ENCODE measurements at regions not wholly inside any gene's neighbourhood (a gene's known extent, or its start where the extent isn't known, plus 50 kb on each side); places are given as distances from the start of the nearest gene placed in this dataset.

DNA sequence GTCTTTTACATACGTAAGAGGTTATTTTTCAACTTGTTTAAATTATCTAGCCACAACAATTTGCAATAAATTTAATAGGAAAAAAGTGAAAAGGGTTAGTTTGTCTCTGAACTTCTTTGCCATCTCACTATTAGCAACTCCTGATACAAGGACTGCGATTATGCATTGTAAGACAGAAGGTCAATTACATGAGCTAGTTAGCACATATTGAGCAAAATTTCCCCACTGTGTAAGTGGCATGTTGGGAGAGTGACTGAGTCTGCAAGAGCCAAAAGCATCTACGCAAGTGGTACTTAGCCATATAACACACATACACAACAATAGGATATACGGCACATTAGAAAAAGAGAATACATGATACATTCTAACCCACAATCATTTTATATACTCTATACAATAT is 927.2 kb downstream of the STPG2 start:
- DNase-seq (ENCODE audit: low read depth), result no peak

DNA sequence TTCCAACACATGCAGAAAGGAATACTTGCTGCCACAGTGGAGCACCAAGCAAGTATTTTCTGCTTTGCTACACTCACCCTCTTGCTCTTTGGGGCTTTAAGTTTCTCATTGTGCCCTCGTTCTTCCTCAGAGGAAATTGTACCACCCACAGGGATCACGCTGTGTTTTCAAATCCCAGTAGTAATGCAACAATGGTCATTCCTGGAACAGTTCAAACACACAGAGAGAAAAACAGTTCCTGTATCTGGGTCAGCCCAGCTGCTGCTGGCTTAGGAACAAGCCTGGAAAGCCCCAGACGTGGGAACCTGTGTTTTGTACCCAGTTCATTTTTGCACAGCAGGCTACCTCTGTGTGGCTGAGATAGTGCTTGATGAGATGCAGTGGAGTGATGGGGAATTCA is 907.8 kb downstream of the STPG2 start:
- no peak for DNase-seq (ENCODE audit: low read depth)

DNA sequence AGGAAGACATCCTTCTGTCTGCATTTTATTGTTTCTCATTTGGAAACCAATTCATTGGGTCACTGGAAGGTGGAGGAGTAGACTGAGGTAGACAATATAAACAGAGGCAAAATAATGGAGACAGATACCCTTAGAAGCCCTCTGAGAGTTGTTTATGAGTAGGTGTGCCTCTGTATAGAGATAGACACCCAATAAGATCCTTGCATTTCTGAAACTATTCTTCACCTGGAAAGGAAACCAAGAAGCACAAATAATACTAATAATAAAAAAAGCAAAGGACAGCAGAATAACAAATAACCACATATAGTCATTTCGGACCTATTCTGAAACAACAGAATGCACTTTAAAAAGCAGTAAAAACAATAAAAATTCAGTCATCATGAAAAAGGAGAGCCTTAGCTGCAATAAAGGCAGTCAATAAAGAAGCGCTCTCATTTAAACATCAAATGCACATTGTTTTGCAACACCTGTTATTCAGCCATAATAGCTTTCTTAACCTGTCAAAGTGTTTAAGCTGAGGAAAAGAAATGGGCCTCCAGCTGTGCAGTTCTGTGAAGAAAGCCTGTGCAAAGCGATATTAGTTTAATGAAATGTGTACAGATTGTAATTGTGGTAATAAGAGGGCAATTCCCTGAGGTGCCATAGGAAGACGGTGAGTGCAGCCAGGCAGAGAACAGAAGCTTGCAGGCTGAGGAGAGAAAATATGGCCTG is 904.2 kb downstream of the STPG2 start:
- DNase-seq (ENCODE audit: low read depth), result no peak

DNA sequence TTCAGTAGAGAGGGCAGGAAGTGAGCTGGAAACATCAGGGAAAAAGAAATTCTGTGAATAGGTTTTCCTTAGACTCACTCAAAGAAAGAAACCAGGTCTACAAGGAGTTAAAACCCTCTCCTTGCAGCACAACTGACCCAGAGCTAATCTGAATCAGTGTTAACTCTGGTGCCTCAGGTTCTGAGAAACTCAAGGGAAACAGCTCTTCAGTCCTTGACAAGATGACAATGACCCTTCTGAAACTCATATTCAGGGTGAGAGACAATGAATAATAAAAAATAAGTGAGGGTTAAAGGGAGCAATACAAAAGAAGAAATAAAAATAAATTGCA is 903.6 kb downstream of the STPG2 start:
- DNase-seq (ENCODE audit: low read depth), result no peak

DNA sequence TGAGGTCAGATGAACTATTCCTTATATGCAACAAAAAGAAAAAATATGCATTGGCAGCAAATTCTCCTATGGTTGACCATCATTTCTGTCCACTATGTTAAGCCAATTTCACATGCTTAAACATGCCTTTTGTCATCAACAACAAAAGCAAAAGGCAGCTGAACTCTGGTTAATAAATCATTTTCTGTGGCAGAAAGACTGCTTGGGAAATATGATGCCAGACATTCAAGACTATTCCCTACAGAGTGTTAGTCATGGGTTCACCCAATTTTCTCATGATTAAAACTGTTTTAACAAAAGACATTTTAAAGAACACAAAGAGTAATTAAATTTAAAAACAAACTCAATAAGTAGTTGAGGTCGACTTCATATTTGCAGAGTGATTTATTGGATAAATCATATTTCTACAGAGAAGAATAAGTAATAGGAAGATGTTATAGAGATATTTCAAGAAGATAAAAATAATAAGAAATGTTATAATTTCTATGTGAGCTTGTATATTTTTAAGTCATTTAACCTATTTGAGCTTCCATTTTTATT is 890.6 kb downstream of the STPG2 start:
- DNase-seq (ENCODE audit: low read depth), result no peak

DNA sequence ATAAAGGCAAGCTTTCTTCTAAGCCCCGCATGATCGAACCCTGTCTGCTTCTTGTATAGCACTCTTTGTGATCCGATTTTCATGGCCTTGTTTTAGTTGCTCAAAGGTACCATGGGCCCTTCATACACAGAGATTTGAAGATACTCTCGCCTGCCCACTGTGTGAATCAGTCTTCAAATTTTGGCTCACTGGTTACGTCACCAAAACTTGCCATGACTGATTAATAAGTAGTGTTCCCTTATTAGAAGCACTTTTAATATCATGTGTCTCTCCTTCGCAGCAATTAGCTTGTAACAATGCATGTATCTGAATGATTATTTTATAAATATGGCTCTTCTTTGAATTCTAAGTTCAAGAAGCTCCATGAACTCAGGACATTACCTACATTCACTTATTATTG is 880.5 kb downstream of the STPG2 start:
- no peak for DNase-seq (ENCODE audit: low read depth)

DNA sequence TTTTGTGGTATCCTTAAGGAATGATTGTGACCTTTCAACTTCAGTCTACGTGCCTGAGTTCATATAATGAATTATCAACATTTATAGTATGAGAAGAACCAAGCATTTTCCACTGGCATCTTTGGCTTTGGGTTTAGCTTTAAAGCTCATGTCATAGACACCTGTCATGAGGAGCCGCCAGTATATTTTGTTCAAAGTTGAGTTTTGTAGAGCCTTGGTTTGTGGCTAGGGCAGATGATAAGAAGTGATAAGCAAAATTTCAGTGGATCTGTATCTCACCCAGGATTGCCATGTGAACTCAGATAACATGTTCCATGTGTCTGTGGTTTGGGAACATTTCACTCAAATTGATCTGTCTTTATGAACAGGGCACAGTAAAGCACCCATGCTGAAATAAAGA is 873.2 kb downstream of the STPG2 start:
- no peak for DNase-seq (ENCODE audit: low read depth)

DNA sequence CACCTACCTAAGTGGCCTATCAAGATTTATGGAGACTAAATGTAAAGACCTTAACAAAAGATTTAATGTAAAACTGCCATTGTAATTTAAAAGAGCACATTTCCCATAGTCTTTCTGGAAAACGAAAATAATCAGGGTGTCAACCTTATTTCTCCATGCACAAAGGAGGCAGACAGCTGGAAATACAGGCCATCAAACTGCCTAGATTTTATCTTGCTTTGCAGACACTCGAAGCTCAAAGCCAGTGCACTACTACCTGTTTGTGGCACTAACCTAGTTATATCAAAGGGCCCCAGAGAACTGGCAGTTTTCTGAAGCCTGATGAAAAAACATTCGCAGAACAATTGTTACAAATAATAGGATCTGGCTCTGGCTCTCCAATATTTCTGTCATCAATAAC is 863.9 kb downstream of the STPG2 start:
- no peak for DNase-seq (ENCODE audit: low read depth)

DNA sequence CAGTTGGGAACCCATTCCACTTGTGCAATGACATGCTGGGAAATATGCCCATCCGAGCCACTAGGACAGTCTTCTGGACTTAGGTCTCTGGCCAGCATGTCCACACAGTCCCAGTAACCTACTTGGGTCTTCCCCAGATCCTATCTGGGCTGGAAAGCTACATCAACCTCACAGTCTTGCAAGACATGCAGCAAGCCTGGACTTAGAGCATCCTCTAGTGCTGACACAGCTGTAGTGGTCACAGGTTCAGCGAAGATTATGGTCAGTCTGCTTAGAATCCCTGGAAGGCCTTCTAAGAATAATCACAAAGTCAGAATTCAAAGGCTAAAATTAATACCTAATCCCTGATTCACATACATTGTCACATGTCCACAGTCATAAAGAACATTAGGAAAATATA is 842.7 kb downstream of the STPG2 start:
- no peak for DNase-seq (ENCODE audit: low read depth)

DNA sequence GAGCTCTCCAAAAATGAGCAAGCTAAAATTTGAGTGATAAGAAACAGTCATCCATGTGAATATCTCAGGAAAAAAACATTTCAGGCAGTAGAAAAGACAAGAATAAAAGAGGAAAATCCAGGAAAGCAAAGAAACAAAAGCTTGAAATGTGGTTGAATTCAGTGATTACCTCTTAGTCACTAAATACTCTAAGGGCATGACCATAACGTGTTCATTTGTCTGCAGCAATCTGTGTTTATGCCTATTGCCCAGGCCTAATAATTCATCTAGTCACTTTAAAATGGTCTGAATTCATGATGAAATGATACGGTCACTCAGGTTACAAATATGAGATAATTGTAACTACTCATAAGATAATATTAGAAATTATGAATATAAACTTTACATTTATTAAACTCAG is 837.9 kb downstream of the STPG2 start:
- DNase-seq (ENCODE audit: low read depth), result no peak

DNA sequence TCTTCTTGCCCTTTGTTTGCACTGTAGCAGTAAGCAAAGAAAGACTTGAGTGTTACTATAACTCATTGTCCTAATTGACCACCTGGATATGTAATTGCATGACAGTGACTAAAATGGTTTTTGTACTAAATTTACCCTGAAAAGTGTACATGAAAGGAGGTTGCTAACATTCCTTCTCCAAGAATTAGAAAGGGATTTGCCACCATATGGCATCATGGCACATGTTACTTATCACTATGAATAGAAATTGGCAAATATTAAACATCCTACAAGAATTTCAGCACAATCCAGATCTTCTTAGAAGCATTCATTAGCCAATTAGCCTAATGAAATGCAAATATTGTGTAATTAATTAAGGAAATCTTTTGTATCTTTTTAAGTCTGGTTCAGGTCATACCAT is 834.2 kb downstream of the STPG2 start:
- no peak for DNase-seq (ENCODE audit: low read depth)

DNA sequence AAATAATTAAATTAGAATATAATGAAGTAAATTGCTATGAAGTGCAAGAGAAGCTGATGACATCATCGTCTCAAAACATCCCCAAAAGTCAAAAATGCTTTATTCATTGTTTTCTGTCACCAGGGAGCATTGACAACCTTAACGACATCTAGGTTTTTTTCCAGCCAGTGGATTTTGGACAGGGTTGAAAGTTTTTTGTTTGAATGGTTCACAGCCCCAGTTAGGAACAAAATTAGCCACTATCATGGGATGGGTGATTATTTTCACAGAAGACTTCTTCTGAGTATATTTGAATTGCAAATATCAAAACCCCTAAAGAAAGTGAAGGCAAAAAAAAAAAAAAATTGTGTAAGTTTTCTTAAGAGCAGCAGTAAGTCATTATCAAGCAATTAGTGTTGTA is 826.1 kb downstream of the STPG2 start:
- no peak for DNase-seq (ENCODE audit: low read depth)

DNA sequence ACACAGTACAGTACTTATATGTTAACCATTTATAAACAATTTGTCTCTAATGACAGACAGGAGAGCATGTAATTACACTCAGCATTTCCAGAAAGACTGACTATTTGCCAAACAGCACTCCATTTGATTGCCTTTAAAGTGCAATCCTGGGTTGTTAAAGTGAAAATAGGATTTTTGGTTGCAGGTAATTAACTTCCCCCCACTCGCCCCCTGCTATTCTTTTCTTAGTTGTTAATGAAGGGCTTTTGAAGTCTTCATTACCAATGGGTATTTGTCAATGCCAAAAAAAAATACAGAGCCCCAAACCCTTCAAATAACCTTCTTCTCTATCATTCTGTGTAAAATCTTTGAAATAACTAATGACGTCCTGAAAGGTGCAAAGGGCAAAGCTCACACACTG is 825.6 kb downstream of the STPG2 start:
- DNase-seq (ENCODE audit: low read depth), result no peak

DNA sequence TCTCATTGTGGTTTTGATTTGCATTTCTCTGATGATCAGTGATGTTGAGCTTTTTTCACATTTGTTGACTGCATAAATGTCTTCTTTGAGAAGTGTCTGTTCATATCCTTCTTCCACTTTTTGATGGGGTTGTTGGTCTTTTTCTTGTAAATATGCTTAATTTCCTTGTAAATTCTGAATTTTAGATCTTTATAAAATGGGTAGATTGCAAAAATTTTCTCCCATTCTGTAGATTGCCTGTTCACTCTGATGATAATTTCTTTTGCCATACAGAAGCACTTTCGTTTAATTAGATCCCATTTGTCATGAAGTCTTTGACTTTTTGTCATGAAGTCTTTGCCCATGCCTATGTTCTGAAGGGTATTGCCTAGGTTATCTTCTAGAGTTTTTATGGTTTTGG is 817.5 kb downstream of the STPG2 start:
- DNase-seq (ENCODE audit: low read depth), result peak; percentile 18

DNA sequence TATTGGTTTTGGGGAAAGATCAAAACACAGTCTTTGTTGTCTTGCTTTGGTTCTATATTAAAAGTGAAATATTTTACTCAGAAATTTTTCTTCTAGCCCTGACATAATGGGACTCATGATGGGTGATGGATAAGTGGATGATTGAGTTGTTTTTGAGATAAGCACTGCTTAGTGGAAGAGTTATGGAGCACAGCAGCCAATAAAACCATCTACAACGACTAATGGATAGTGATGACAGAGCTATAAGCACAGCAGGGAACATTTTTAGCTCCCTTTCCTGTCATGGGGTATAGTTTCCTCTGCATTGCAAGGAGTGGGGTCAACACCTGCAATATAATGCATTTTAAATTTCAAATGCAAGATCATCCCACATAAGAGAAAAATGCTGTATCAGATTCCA is 812.4 kb downstream of the STPG2 start:
- DNase-seq (ENCODE audit: low read depth), result no peak

DNA sequence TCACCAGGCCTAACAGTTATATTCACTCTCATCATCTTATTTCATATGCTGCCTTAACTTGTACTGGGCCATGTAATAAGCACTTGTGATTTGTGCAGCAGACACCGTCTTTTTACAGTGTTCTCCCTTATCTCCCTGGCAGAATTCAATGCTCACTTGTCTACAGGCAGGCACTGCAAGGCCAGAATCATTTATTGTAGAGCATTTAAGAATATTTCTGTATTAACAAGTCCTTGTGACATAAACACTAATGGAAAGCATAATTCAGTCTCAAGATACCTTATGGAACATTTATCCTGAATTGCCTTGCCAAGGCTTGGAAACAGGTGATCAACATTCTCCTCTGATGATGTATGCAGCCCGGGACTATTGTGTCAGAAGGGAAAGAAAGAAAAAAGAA is 808.9 kb downstream of the STPG2 start:
- no peak for DNase-seq (ENCODE audit: low read depth)

DNA sequence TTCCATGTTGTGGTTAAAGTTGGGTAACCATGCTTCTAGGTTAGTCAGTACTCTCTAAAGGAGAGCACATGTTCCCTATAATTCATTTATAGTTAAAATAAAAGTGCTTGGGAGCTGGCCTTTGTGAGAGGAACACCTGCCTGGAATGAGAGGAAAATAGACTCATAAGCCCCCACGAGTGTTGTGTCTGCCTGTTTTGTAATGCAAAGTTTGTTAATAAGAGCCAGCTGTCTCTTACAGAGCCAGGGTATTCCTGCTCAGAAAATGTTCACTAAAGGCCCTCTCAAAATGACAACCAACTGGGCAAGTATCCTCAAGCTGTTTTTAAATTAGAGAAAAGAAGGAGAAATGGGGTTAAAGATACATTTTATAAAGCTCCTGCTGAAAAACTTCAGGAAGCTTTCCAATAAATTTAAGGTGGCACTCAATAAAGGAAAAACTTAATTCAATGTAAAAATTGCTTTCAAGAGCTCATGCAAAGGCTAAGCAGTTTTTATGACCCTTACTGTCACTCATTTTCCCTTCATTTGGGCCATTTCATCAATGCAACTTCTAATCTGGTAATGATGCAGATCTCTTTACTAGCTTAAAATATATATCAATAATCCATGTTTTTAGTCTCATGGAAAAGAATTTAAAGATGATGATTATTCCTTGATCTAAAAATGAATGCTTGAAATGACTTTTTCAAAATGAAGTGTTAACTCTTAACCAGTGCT is 793.6 kb downstream of the STPG2 start:
- DNase-seq (ENCODE audit: low read depth), result no peak

DNA sequence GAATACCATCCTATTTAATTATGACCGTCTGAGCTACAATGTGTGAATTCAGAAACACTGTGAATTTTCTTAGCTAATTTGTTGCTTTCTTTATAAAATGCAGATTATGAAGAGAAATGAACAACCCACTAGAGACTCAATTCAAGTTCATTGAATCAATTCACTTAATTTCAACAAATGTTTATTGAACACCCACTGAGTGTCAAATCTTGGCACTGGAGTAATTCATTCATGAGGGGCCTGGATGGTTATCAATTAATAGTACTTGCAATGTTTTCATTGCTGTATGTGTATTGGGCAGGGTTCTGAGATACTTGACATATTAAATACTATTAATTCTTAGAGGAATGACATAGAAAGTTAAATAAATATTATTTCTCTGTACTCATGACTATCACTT is 789.4 kb downstream of the STPG2 start:
- no peak for DNase-seq (ENCODE audit: low read depth)

DNA sequence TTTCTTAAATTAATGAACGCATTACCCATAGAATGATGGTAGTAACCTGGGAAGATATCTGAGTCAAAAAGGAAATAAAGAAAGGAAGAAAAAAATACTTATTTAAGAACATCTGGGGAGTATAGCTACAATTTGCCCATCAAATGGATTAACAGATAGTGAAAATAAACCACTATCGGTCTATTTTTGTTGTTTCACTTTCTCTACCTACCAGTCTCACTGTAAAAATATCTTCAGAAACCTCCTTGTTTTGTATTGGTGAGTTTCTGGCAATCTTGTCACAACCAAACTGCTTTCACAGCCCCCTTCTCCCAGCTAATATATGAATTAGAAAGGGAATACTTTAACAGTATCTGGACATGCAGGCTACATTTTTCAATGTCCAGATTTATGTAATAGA is 783.5 kb downstream of the STPG2 start:
- no peak for DNase-seq (ENCODE audit: low read depth)

DNA sequence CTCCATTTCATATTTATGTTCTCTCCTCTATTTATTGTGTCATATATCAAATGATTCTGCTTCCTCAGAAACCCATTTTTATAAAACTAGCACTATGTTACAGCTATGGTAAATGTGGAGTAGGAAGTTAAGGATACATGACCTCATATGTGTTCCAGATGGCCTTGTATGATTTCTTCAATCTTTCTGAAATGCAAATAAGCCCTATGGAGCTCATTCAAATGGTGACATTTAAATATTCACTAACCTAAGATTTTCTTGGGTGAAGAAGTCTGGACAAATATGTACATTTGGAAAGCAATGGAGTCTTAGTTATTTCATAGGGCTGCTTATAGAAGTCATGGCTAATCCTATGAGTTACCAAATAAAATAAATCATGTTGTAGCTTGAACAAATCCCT is 782.5 kb downstream of the STPG2 start:
- DNase-seq (ENCODE audit: low read depth), result no peak

DNA sequence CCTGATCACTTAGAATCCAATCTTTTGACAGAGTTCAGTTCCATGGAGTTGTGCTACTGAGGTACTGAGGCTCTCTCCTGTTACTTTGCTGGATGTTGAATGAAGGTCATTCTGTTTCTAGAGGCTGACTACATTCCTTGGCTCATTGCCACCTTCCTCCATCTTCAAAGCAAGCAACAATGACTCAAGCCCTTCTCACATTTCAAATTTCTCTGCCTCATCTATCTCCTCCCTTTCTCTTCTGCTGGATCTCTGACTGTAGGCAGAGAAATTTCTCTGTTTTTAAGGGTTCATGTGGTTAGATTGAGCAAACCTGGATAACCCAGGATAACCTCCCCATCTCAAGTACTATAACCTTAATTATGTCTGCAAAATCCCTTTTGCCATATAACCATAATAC is 775.4 kb downstream of the STPG2 start:
- DNase-seq (ENCODE audit: low read depth), result no peak

DNA sequence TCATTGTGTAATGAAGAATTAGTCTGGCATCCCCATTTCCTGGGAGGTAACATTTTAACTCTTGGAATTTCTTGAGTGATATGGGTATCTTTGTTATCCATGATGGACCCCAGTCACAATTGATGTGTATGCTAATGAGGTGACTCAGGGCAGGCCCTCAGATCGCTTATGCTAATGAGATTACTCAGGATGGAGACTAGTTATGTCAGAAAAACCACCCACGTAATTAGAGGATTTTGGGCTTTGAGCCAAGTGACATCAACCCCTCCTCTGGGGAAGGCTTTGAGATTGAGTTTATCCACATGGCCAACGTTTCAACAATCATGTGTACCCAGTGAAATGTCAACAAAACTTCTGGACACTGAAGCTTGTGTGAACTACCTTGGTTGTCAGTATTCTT is 772.7 kb downstream of the STPG2 start:
- no peak for DNase-seq (ENCODE audit: low read depth)

DNA sequence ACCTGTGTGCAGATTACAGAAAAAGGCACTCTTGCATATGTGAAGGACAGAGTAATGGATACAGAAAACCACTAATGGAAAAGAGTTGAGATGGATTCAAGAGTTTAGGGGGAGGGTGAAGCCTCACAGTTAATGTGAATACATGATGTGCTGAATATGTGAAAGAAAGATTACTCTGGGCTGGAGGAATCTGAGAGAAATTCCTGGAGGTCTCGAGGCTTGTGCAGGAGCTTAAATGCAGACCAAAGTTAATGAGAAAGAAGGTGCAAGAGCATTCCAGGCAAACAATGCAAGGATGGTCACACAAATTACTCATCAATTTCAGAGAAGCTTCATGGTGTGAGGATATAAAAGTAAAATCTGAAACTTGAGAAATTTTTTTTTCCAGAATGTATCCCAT is 768.8 kb downstream of the STPG2 start:
- DNase-seq (ENCODE audit: low read depth), result no peak

DNA sequence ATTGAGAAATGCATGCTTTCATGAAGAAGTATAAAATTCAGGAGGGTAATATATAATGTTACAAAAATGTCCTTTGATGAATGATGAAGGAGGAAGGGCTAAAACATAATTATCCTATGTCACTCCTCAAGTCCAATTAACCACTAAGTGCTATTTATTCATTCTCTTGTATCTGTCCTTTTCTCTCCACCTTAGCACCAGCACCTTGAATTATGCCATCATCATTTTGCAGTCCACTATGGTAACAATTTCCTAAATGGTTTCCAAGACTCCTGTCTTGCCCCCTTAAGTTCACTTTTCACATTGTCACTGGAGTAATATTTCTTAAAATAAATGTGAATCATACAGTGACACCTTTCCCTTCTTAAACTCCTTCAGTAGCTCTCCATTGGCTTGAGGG is 756.3 kb downstream of the STPG2 start:
- no peak for DNase-seq (ENCODE audit: low read depth)
